ENCODE measurements at regions not wholly inside any gene's neighbourhood (a gene's known extent, or its start where the extent isn't known, plus 50 kb on each side); places are given as distances from the start of the nearest gene placed in this dataset.

DNA sequence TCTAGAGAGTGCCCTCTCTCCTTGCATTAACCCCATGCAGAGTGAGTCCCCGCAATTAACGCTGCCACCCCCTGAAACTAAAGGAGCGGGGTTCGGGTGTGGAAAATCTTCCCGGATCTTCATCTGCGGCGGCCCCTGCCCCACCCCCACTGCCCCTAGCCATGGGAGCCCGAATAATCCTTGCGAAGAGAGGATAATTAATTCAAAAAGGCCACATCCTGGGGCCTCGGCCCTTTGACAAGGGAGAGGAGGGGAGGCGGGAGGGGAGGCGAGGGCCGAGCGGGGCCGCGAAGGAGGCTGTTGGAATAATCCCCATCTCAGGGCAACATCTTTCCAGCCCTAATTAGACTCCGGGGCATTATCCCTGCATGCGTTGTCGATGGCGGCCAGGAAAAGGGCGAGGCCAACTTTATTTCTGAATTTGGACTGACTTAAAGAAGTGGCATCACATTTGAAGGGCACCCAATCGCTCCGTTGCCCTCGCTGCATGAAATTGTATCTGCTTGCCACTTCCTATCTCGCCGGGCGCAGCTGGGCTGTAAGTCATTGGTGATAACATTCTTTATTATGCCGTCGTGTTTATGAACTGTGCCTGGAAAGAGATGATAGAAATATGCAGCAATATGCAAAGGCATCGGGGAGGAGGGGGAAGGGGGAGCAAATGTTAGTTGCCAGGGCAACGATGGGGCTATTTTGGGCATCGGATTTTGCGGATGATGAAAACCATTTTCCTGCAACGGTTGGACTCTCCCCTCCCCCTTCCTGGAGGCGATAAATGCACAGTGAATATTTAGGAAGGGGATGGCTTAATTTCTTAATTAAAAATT, 387.1 kb upstream of the TNRC6C start (continued):
- TF ChIP-seq TAF1 (IDR thresholded peaks at IDR 0.05; ENCODE audit: control insufficient read depth, extremely low read depth, insufficient read depth, low read length, severe bottlenecking) (no peak), CHD2 (IDR thresholded peaks at IDR 0.05; ENCODE audit: low read depth, low read length) (no peak), ZNF24 (IDR thresholded peaks at IDR 0.05) (no peak), MEF2A (IDR thresholded peaks at IDR 0.05; ENCODE audit: control insufficient read depth, low read depth, low read length) (peak; percentile 75), POLR2AphosphoS2 (IDR thresholded peaks at IDR 0.05; ENCODE audit: low read length) (no peak), TAF7 (tag; IDR thresholded peaks at IDR 0.05) (no peak), DMBX1 (CRISPR knock-in tag; IDR thresholded peaks at IDR 0.05; ENCODE audit: borderline replicate concordance) (no peak), NFXL1 (CRISPR knock-in tag; IDR thresholded peaks at IDR 0.05) (no peak), NCOA4 (IDR thresholded peaks at IDR 0.05; ENCODE audit: partially characterized antibody) (no peak), ESRRA (IDR thresholded peaks at IDR 0.05; ENCODE audit: borderline replicate concordance, low read depth) (no peak), NFATC3 (IDR thresholded peaks at IDR 0.05) (no peak), MTF1 (CRISPR knock-in tag; IDR thresholded peaks at IDR 0.05; ENCODE audit: borderline replicate concordance) (no peak), ZNF197 (CRISPR knock-in tag; IDR thresholded peaks at IDR 0.05; ENCODE audit: low read depth) (no peak), POLR2AphosphoS5 (IDR thresholded peaks at IDR 0.05; ENCODE audit: control insufficient read depth, insufficient read depth, low read depth, low read length) (peak; percentile 55; the same call in 1 of the 2 replicates), ZNF354B (CRISPR knock-in tag; IDR thresholded peaks at IDR 0.05) (no peak)
- TF ChIP-seq, protein P1, sequence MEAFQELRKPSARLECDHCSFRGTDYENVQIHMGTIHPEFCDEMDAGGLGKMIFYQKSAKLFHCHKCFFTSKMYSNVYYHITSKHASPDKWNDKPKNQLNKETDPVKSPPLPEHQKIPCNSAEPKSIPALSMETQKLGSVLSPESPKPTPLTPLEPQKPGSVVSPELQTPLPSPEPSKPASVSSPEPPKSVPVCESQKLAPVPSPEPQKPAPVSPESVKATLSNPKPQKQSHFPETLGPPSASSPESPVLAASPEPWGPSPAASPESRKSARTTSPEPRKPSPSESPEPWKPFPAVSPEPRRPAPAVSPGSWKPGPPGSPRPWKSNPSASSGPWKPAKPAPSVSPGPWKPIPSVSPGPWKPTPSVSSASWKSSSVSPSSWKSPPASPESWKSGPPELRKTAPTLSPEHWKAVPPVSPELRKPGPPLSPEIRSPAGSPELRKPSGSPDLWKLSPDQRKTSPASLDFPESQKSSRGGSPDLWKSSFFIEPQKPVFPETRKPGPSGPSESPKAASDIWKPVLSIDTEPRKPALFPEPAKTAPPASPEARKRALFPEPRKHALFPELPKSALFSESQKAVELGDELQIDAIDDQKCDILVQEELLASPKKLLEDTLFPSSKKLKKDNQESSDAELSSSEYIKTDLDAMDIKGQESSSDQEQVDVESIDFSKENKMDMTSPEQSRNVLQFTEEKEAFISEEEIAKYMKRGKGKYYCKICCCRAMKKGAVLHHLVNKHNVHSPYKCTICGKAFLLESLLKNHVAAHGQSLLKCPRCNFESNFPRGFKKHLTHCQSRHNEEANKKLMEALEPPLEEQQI (IDR thresholded peaks at IDR 0.05), result no peak
- TF ChIP-seq, protein P2, sequence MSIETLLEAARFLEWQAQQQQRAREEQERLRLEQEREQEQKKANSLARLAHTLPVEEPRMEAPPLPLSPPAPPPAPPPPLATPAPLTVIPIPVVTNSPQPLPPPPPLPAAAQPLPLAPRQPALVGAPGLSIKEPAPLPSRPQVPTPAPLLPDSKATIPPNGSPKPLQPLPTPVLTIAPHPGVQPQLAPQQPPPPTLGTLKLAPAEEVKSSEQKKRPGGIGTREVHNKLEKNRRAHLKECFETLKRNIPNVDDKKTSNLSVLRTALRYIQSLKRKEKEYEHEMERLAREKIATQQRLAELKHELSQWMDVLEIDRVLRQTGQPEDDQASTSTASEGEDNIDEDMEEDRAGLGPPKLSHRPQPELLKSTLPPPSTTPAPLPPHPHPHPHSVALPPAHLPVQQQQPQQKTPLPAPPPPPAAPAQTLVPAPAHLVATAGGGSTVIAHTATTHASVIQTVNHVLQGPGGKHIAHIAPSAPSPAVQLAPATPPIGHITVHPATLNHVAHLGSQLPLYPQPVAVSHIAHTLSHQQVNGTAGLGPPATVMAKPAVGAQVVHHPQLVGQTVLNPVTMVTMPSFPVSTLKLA (conservative IDR thresholded peaks at IDR 0.05), result no peak
- TF ChIP-seq, protein P3, sequence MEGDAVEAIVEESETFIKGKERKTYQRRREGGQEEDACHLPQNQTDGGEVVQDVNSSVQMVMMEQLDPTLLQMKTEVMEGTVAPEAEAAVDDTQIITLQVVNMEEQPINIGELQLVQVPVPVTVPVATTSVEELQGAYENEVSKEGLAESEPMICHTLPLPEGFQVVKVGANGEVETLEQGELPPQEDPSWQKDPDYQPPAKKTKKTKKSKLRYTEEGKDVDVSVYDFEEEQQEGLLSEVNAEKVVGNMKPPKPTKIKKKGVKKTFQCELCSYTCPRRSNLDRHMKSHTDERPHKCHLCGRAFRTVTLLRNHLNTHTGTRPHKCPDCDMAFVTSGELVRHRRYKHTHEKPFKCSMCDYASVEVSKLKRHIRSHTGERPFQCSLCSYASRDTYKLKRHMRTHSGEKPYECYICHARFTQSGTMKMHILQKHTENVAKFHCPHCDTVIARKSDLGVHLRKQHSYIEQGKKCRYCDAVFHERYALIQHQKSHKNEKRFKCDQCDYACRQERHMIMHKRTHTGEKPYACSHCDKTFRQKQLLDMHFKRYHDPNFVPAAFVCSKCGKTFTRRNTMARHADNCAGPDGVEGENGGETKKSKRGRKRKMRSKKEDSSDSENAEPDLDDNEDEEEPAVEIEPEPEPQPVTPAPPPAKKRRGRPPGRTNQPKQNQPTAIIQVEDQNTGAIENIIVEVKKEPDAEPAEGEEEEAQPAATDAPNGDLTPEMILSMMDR (IDR thresholded peaks at IDR 0.05 in 2 of 3, conservative IDR thresholded peaks at IDR 0.05 in 1 of 3; ENCODE audit: insufficient read depth in 2 of 3, low read depth in 1 of 3, low read length in 3 of 3), result no peak
- TF ChIP-seq, protein P4, sequence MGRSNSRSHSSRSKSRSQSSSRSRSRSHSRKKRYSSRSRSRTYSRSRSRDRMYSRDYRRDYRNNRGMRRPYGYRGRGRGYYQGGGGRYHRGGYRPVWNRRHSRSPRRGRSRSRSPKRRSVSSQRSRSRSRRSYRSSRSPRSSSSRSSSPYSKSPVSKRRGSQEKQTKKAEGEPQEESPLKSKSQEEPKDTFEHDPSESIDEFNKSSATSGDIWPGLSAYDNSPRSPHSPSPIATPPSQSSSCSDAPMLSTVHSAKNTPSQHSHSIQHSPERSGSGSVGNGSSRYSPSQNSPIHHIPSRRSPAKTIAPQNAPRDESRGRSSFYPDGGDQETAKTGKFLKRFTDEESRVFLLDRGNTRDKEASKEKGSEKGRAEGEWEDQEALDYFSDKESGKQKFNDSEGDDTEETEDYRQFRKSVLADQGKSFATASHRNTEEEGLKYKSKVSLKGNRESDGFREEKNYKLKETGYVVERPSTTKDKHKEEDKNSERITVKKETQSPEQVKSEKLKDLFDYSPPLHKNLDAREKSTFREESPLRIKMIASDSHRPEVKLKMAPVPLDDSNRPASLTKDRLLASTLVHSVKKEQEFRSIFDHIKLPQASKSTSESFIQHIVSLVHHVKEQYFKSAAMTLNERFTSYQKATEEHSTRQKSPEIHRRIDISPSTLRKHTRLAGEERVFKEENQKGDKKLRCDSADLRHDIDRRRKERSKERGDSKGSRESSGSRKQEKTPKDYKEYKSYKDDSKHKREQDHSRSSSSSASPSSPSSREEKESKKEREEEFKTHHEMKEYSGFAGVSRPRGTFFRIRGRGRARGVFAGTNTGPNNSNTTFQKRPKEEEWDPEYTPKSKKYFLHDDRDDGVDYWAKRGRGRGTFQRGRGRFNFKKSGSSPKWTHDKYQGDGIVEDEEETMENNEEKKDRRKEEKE (IDR thresholded peaks at IDR 0.05; ENCODE audit: borderline replicate concordance in 1 of 2, control insufficient read depth in 1 of 2, low read depth in 2 of 2, low read length in 1 of 2), result no peak
